ENCODE measurements at regions not wholly inside any gene's neighbourhood (a gene's known extent, or its start where the extent isn't known, plus 50 kb on each side); places are given as distances from the start of the nearest gene placed in this dataset.

- TF ChIP-seq TAF1 (IDR thresholded peaks at IDR 0.05; ENCODE audit: borderline replicate concordance, low read depth, low read length) (no peak), POLR2A (IDR thresholded peaks at IDR 0.05; ENCODE audit: low read depth, low read length) (no peak)
- FAIRE-seq: no peak
- DNase-seq (ENCODE audit: insufficient read length): no peak
Measured at GRCh38 chr12:92503971-92504593, 198.7 kb upstream of the PLEKHG7 start.

- DNase-seq (ENCODE audit: insufficient read length): no peak
- peak; percentile 95 for FAIRE-seq
- TF ChIP-seq POLR2AphosphoS5 (IDR thresholded peaks at IDR 0.05; ENCODE audit: low read depth, low read length) (0 out of 2 replicates have a peak, but pooled peaks have one; percentile 20), POLR2A (IDR thresholded peaks at IDR 0.05; ENCODE audit: low read depth, low read length) (peak; percentile 65), TAF1 (IDR thresholded peaks at IDR 0.05; ENCODE audit: borderline replicate concordance, low read depth, low read length) (no peak)
Measured at GRCh38 chr12:92503029-92503931, 199.5 kb upstream of the PLEKHG7 start.

- TF ChIP-seq POLR2AphosphoS5 (IDR thresholded peaks at IDR 0.05; ENCODE audit: low read depth, low read length) (no peak), TAF1 (IDR thresholded peaks at IDR 0.05; ENCODE audit: borderline replicate concordance, low read depth, low read length) (no peak), POLR2A (IDR thresholded peaks at IDR 0.05; ENCODE audit: low read depth, low read length) (no peak)
- FAIRE-seq: no peak
- DNase-seq (ENCODE audit: insufficient read length): no peak
Measured at GRCh38 chr12:92502417-92503028, 200.3 kb upstream of the PLEKHG7 start.

- peak; percentile 87 for FAIRE-seq
- TF ChIP-seq POLR2AphosphoS5 (IDR thresholded peaks at IDR 0.05; ENCODE audit: low read depth, low read length): no peak
- TF ChIP-seq TAF1 (IDR thresholded peaks at IDR 0.05; ENCODE audit: borderline replicate concordance, low read depth, low read length): no peak
- TF ChIP-seq POLR2A (IDR thresholded peaks at IDR 0.05; ENCODE audit: low read depth, low read length): no peak
- no peak for DNase-seq (ENCODE audit: insufficient read length)
Measured at GRCh38 chr12:92496790-92497189, 206.0 kb upstream of the PLEKHG7 start.

- FAIRE-seq: peak; percentile 85
- DNase-seq (ENCODE audit: insufficient read length): no peak
- TF ChIP-seq TAF1 (IDR thresholded peaks at IDR 0.05; ENCODE audit: borderline replicate concordance, low read depth, low read length): no peak
- no peak for TF ChIP-seq POLR2AphosphoS5 (IDR thresholded peaks at IDR 0.05; ENCODE audit: low read depth, low read length)
- TF ChIP-seq POLR2A (IDR thresholded peaks at IDR 0.05; ENCODE audit: low read depth, low read length): no peak
Measured at GRCh38 chr12:92495108-92495507, 207.7 kb upstream of the PLEKHG7 start.

- DNase-seq (ENCODE audit: insufficient read length) (no peak), FAIRE-seq (peak; percentile 95)
- TF ChIP-seq POLR2A (IDR thresholded peaks at IDR 0.05; ENCODE audit: low read depth, low read length) (no peak), TAF1 (IDR thresholded peaks at IDR 0.05; ENCODE audit: borderline replicate concordance, low read depth, low read length) (no peak), POLR2AphosphoS5 (IDR thresholded peaks at IDR 0.05; ENCODE audit: low read depth, low read length) (no peak)
Measured at GRCh38 chr12:92493816-92494215, 209.0 kb upstream of the PLEKHG7 start.

GRCh38 chr12:92492995-92493394 is 209.8 kb upstream of the PLEKHG7 start:
- no peak for TF ChIP-seq POLR2AphosphoS5 (IDR thresholded peaks at IDR 0.05; ENCODE audit: low read depth, low read length)
- DNase-seq (ENCODE audit: insufficient read length) (no peak), FAIRE-seq (peak; percentile 79)

GRCh38 chr12:92492291-92492690 is 210.5 kb upstream of the PLEKHG7 start:
- TF ChIP-seq POLR2AphosphoS5 (IDR thresholded peaks at IDR 0.05; ENCODE audit: low read depth, low read length) (no peak), TAF1 (IDR thresholded peaks at IDR 0.05; ENCODE audit: borderline replicate concordance, low read depth, low read length) (no peak), POLR2A (IDR thresholded peaks at IDR 0.05; ENCODE audit: low read depth, low read length) (no peak)
- FAIRE-seq: peak; percentile 67

GRCh38 chr12:92489781-92490180 is 213.0 kb upstream of the PLEKHG7 start:
- no peak for FAIRE-seq
- no peak for TF ChIP-seq POLR2AphosphoS5 (IDR thresholded peaks at IDR 0.05; ENCODE audit: low read depth, low read length)
- TF ChIP-seq POLR2A (IDR thresholded peaks at IDR 0.05; ENCODE audit: low read depth, low read length): no peak
- TF ChIP-seq TAF1 (IDR thresholded peaks at IDR 0.05; ENCODE audit: borderline replicate concordance, low read depth, low read length): no peak
- no peak for DNase-seq (ENCODE audit: insufficient read length)

More at GRCh38 chr12:92492291-92492690, 210.5 kb upstream of the PLEKHG7 start:
- DNase-seq (ENCODE audit: insufficient read length): no peak

GRCh38 chr12:92488735-92489134 is 214.1 kb upstream of the PLEKHG7 start:
- no peak for DNase-seq (ENCODE audit: insufficient read length)
- FAIRE-seq: peak; percentile 90

GRCh38 chr12:92487138-92487485 is 215.7 kb upstream of the PLEKHG7 start:
- FAIRE-seq (peak; percentile 67), DNase-seq (ENCODE audit: insufficient read length) (no peak)
- TF ChIP-seq POLR2A (IDR thresholded peaks at IDR 0.05; ENCODE audit: low read depth, low read length): no peak
- TF ChIP-seq POLR2AphosphoS5 (IDR thresholded peaks at IDR 0.05; ENCODE audit: low read depth, low read length): no peak
- TF ChIP-seq TAF1 (IDR thresholded peaks at IDR 0.05; ENCODE audit: borderline replicate concordance, low read depth, low read length): no peak

More at GRCh38 chr12:92488735-92489134, 214.1 kb upstream of the PLEKHG7 start:
- no peak for TF ChIP-seq POLR2A (IDR thresholded peaks at IDR 0.05; ENCODE audit: low read depth, low read length)
- no peak for TF ChIP-seq TAF1 (IDR thresholded peaks at IDR 0.05; ENCODE audit: borderline replicate concordance, low read depth, low read length)
- no peak for TF ChIP-seq POLR2AphosphoS5 (IDR thresholded peaks at IDR 0.05; ENCODE audit: low read depth, low read length)
